Natural killer cell (primary cell): ENCODE measurements at regions not wholly inside any gene's neighbourhood (a gene's known extent, or its start where the extent isn't known, plus 50 kb on each side); places are given as distances from the start of the nearest gene placed in this dataset.

Experiments used
- ATAC-seq, 3 donors: fragments of 150-1000 bp in 2 of 3; fragments of 200-7000 bp in 1 of 3; cut with Tn5 transposase; 1 replicate in 1 of 3; 2 replicates in 2 of 3; pipeline ENCODE4 v1.10.0; 2021; ENCODE audit warnings: mild to moderate bottlenecking in 2 of 3, moderate library complexity in 2 of 3
- DNase-seq, 2 donors: peaks; one replicate each; pipeline versions ENCODE4 v3.0.0 to v3.0.0-alpha.2; 2013 to 2021; ENCODE audit warnings: mixed read lengths in 1 of 2
- H3K27ac ChIP-seq: one replicate; pipeline ENCODE4 v1.5.1; 2013; ENCODE audit warnings: mild to moderate bottlenecking, low read length
- H3K27me3 ChIP-seq: one replicate; pipeline ENCODE4 v1.6.1; 2013; ENCODE audit warnings: low read length; ENCODE audit not compliant: control insufficient read depth, insufficient read depth
- H3K36me3 ChIP-seq: one replicate; pipeline ENCODE4 v1.6.1; 2013; ENCODE audit warnings: low read length; ENCODE audit not compliant: control insufficient read depth, insufficient read depth
- H3K4me1 ChIP-seq: one replicate; pipeline ENCODE4 v1.6.1; 2013; ENCODE audit warnings: low read length; ENCODE audit not compliant: control insufficient read depth, insufficient read depth
- H3K4me3 ChIP-seq: one replicate; pipeline ENCODE4 v1.5.1; 2013; ENCODE audit warnings: low read length
- H3K9me3 ChIP-seq: one replicate; pipeline ENCODE4 v1.6.1; 2013; ENCODE audit warnings: low read length; ENCODE audit not compliant: control insufficient read depth, insufficient read depth
- H3K27ac Mint-ChIP-seq, 2 donors: one replicate each; pipeline ENCODE4 v1.8.0; 2022; ENCODE audit warnings: mild to moderate bottlenecking in 2 of 2, mixed read lengths in 2 of 2, moderate library complexity in 1 of 2
- H3K27me3 Mint-ChIP-seq, 2 donors: one replicate each; pipeline ENCODE4 v1.8.0; 2022; ENCODE audit warnings: low read depth in 2 of 2, mixed read lengths in 2 of 2
- H3K36me3 Mint-ChIP-seq: one replicate; pipeline ENCODE4 v1.8.0; 2022; ENCODE audit warnings: mixed read lengths
- H3K4me1 Mint-ChIP-seq, 2 donors: one replicate each; pipeline ENCODE4 v1.8.0; 2022; ENCODE audit warnings: mixed read lengths in 2 of 2
- H3K4me3 Mint-ChIP-seq: one replicate; pipeline ENCODE4 v1.8.0; 2022; ENCODE audit warnings: mild to moderate bottlenecking, moderate library complexity, mixed read lengths
- H3K9me3 Mint-ChIP-seq, 2 donors: one replicate each; pipeline ENCODE4 v1.8.0; 2022; ENCODE audit warnings: mixed read lengths in 2 of 2
- CTCF ChIP-seq: fragments of 200-600 bp; IDR thresholded peaks from one replicate; pipeline ENCODE4 v1.8.0; 2022; ENCODE audit warnings: antibody characterized with exemption
- WGBS: methylation state at CpG from one replicate; pipeline ENCODE4 v1.1.7; 2013; ENCODE audit warnings: missing lambda C conversion rate; ENCODE audit not compliant: insufficient coverage; 5-methylcytosine and 5-hydroxymethylcytosine counted together
- intact Hi-C: fragments of 100-400 bp; cut with micrococcal nuclease; formaldehyde crosslinking; loops from one replicate; pipeline ENCODE4 v1.14.2; 2022

- intact Hi-C loops = no loop called here
- H3K27me3 Mint-ChIP-seq = peaks cover 0 to 23% of the 10 kb centered on the region in 2 donors
- H3K27ac ChIP-seq = no peak overlapping the region
- no peaks in the 10 kb centered on the region for H3K9me3 ChIP-seq
- no peaks in the 10 kb centered on the region for H3K36me3 Mint-ChIP-seq
- peaks cover 11% of the 10 kb centered on the region for H3K4me1 ChIP-seq
- peaks cover 0 to 4% of the 10 kb centered on the region in 2 donors for H3K4me1 Mint-ChIP-seq
- no peak overlapping the region for H3K4me3 ChIP-seq
- no peak overlapping the region for H3K4me3 Mint-ChIP-seq
- ATAC-seq (no peak), DNase-seq (no peak)
- WGBS = 86% methylated on average over 5 of the region's 6 CpGs
- no peaks in the 10 kb centered on the region for H3K27me3 ChIP-seq
- H3K27ac Mint-ChIP-seq = no peak overlapping the region
- H3K36me3 ChIP-seq = no peaks in the 10 kb centered on the region
- no peak for TF ChIP-seq CTCF
- H3K9me3 Mint-ChIP-seq = no peaks in the 10 kb centered on the region
Observed at GRCh38 chr18:8948011-8948410, 154.5 kb upstream of the NDUFV2 start.

- intact Hi-C loops = no loop called here
- TF ChIP-seq CTCF = no peak
- no peak overlapping the region for H3K4me3 Mint-ChIP-seq
- ATAC-seq (no peak), DNase-seq (no peak)
- no peaks in the 10 kb centered on the region for H3K9me3 ChIP-seq
- H3K4me1 Mint-ChIP-seq = peaks cover 0 to 4% of the 10 kb centered on the region in 2 donors
- H3K9me3 Mint-ChIP-seq = no peaks in the 10 kb centered on the region
- no peak overlapping the region for H3K27ac Mint-ChIP-seq
- H3K4me1 ChIP-seq = peaks cover 11% of the 10 kb centered on the region
- no peaks in the 10 kb centered on the region for H3K27me3 ChIP-seq
- H3K27me3 Mint-ChIP-seq = peaks cover 0 to 23% of the 10 kb centered on the region in 2 donors
- 77% methylated on average over 7 of the region's 7 CpGs for WGBS
- no peaks in the 10 kb centered on the region for H3K36me3 Mint-ChIP-seq
- no peak overlapping the region for H3K4me3 ChIP-seq
- no peaks in the 10 kb centered on the region for H3K36me3 ChIP-seq
- no peak overlapping the region for H3K27ac ChIP-seq
Observed at GRCh38 chr18:8948471-8949149, 153.9 kb upstream of the NDUFV2 start.

GRCh38 chr18:8949206-8949605, 153.3 kb upstream of the NDUFV2 start:
- intact Hi-C loops = no loop called here
- no peak overlapping the region for H3K27ac Mint-ChIP-seq

More at GRCh38 chr18:8949206-8949605, 153.3 kb upstream of the NDUFV2 start:
- no peak for TF ChIP-seq CTCF
- Mint-ChIP-seq H3K4me3 (no peak overlapping the region), H3K4me1 (peaks cover 0 to 4% of the 10 kb centered on the region in 2 donors), H3K9me3 (no peaks in the 10 kb centered on the region), H3K27me3 (peaks cover 0 to 23% of the 10 kb centered on the region in 2 donors), H3K36me3 (no peaks in the 10 kb centered on the region)
- no peak for DNase-seq
- peaks cover 11% of the 10 kb centered on the region for H3K4me1 ChIP-seq
- 70% methylated on average over 12 of the region's 13 CpGs for WGBS
- ATAC-seq = no peak
- H3K36me3 ChIP-seq = no peaks in the 10 kb centered on the region
- H3K27ac ChIP-seq = no peak overlapping the region
- H3K4me3 ChIP-seq = no peak overlapping the region
- H3K27me3 ChIP-seq = no peaks in the 10 kb centered on the region
- no peaks in the 10 kb centered on the region for H3K9me3 ChIP-seq
